ENCODE measurements at regions not wholly inside any gene's neighbourhood (a gene's known extent, or its start where the extent isn't known, plus 50 kb on each side); places are given as distances from the start of the nearest gene placed in this dataset.

- no peak overlapping the region for H3K4me3 ChIP-seq (ENCODE audit: low read depth, low read length)
- no peak for DNase-seq (ENCODE audit: low read depth)
- TF ChIP-seq, protein P1, sequence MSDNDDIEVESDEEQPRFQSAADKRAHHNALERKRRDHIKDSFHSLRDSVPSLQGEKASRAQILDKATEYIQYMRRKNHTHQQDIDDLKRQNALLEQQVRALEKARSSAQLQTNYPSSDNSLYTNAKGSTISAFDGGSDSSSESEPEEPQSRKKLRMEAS (IDR thresholded peaks at IDR 0.05; ENCODE audit: low read depth, low read length), result no peak
- TF ChIP-seq POLR2A (IDR thresholded peaks at IDR 0.05; ENCODE audit: extremely low read depth, insufficient read length), result no peak
- no peak for TF ChIP-seq CTCF (IDR thresholded peaks at IDR 0.05; ENCODE audit: low read depth, low read length)
- no peak for TF ChIP-seq MYC (IDR thresholded peaks at IDR 0.05; ENCODE audit: low read depth, low read length)
Observed at GRCh38 chr18:39938676-39939608, 2016.1 kb upstream of the PIK3C3 start.

DNA sequence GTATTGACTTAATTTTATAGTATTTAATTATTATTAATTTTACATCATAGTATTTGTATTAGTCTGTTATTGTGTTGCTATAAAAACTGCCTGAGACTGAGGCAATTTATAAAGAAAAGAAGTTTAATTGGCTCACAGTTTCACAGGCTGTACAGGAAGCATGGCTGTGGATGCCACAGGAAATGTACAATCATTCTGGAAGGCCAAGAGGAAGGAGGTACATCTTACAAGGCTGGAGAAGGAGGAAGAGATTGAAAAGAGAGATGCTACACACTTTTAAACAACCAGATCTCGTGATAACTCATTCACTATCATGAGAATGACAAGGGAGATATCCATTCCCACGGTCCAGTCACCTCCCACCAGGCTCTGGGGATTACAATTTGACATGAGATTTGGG is 2019.4 kb upstream of the PIK3C3 start:
- TF ChIP-seq CTCF (IDR thresholded peaks at IDR 0.05; ENCODE audit: low read depth, low read length), result no peak
- no peak for TF ChIP-seq MYC (IDR thresholded peaks at IDR 0.05; ENCODE audit: low read depth, low read length)
- TF ChIP-seq POLR2A (IDR thresholded peaks at IDR 0.05; ENCODE audit: extremely low read depth, insufficient read length), result no peak
- TF ChIP-seq, protein P1 (IDR thresholded peaks at IDR 0.05; ENCODE audit: low read depth, low read length), result no peak
- no peak for DNase-seq (ENCODE audit: low read depth)
- H3K4me3 ChIP-seq (ENCODE audit: low read depth, low read length), result no peak overlapping the region

GRCh38 chr18:39918847-39919246 is 2036.2 kb upstream of the PIK3C3 start:
- TF ChIP-seq MYC (IDR thresholded peaks at IDR 0.05; ENCODE audit: low read depth, low read length) (no peak), POLR2A (IDR thresholded peaks at IDR 0.05; ENCODE audit: extremely low read depth, insufficient read length) (no peak), CTCF (IDR thresholded peaks at IDR 0.05; ENCODE audit: low read depth, low read length) (no peak)
- TF ChIP-seq, protein P1 (IDR thresholded peaks at IDR 0.05; ENCODE audit: low read depth, low read length), result no peak
- DNase-seq (ENCODE audit: low read depth), result no peak
- H3K4me3 ChIP-seq (ENCODE audit: low read depth, low read length), result no peak overlapping the region

DNA sequence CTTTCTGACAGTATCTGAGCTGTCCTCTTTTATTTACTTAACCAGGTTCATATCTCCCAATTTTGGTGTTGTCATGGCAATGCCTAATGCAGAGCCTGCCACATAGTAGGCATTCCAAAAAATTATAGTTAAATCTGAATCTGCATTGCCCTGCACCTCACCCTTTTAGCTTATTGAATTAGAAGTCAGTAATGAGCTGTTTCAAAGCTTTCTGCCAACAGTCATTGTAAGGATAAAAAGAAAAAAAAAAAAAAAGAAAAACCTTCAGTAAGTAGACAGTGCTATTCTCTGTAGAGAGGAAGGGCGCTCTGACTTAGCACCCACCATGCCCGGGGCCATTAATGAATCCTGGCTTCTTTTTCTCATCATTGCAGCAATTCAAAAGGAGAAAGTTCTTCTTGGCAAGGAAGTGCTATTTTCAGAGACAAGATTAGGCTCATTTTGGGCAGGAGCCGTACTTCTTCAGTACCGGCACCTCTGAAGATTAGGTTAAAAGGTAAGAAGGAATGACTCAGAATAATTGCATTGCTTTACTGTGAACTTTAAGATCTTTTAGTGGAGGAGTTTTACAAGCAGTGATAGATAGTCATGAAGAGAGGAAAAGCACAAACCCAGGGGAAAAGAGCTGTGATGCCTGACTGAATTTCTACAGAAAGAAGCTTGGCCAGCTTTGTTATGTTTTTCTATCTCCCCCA is 2041.2 kb upstream of the PIK3C3 start:
- no peak for DNase-seq (ENCODE audit: low read depth)
- no peak overlapping the region for H3K4me3 ChIP-seq (ENCODE audit: low read depth, low read length)
- TF ChIP-seq POLR2A (IDR thresholded peaks at IDR 0.05; ENCODE audit: extremely low read depth, insufficient read length), result no peak
- TF ChIP-seq MYC (IDR thresholded peaks at IDR 0.05; ENCODE audit: low read depth, low read length), result no peak
- TF ChIP-seq, protein P1 (IDR thresholded peaks at IDR 0.05; ENCODE audit: low read depth, low read length), result no peak
- no peak for TF ChIP-seq CTCF (IDR thresholded peaks at IDR 0.05; ENCODE audit: low read depth, low read length)

DNA sequence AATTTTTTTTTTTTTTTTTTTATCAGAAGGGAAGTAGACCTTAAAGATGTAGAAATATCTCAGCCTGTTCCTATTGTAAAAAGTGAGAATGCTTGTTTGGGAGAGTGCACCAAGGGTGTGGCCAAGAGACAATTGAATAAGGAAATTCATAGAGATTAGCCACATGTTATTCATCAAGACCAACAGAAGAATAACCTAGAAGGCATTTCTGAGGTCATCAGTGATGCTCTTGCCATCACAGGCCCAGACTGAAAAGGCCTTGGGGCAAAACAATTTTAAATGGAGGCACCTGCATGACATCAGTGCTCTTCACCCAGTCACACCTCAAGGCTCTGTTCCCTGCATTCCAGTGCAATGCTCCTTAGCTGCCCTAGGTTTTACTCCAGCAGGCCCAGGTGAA is 2043.3 kb upstream of the PIK3C3 start:
- DNase-seq (ENCODE audit: low read depth), result no peak
- TF ChIP-seq CTCF (IDR thresholded peaks at IDR 0.05; ENCODE audit: low read depth, low read length), result no peak
- TF ChIP-seq, protein P1 (IDR thresholded peaks at IDR 0.05; ENCODE audit: low read depth, low read length), result no peak

More for the DNA sequence above, 2043.3 kb upstream of the PIK3C3 start:
- H3K4me3 ChIP-seq (ENCODE audit: low read depth, low read length), result no peak overlapping the region
